Gastroesophageal sphincter (tissue), 3 donors: ENCODE measurements at regions not wholly inside any gene's neighbourhood (a gene's known extent, or its start where the extent isn't known, plus 50 kb on each side); places are given as distances from the start of the nearest gene placed in this dataset.

ENCODE experiments used
- CTCF ChIP-seq, 4 experiments: fragments of 200-600 bp in 2 of 4; fragments of 450-650 bp in 2 of 4; sonication (generic) in 1 of 4; IDR thresholded peaks; one replicate each; pipeline ENCODE4 v1.5.1; 2017 to 2019; ENCODE audit warnings: antibody characterized with exemption in 4 of 4, mild to moderate bottlenecking in 2 of 4, moderate library complexity in 2 of 4
- POLR2A ChIP-seq, 2 donors: fragments of 450-650 bp; IDR thresholded peaks; one replicate each; pipeline ENCODE4 v1.6.1; 2017; ENCODE audit warnings: antibody characterized with exemption in 2 of 2, mild to moderate bottlenecking in 2 of 2, moderate library complexity in 1 of 2
- POLR2AphosphoS5 ChIP-seq: sonication (generic); formaldehyde crosslinking; IDR thresholded peaks from one replicate; pipeline ENCODE4 v1.6.1; 2017; ENCODE audit warnings: antibody characterized with exemption

- TF ChIP-seq CTCF (IDR thresholded peaks at IDR 0.05) (no peak), POLR2A (IDR thresholded peaks at IDR 0.05) (no peak), POLR2AphosphoS5 (no peak)
Observed at GRCh38 chr18:39675368-39675767, 2109.8 kb upstream of the CELF4 start.
